OCI-LY3 (cell line): ENCODE measurements at regions not wholly inside any gene's neighbourhood (a gene's known extent, or its start where the extent isn't known, plus 50 kb on each side); places are given as distances from the start of the nearest gene placed in this dataset.

Experiments used
- EZH2phosphoT487 ChIP-seq: fragments of 200-600 bp; shearing (Covaris generic); IDR thresholded peaks from 2 replicates; pipeline ENCODE4 v1.6.1; 2018; ENCODE audit warnings: antibody characterized with exemption, mixed run types, low read depth
- TF ChIP-seq, protein P1 (sequence below): fragments of 200-600, 300-600 bp; sonication (generic); IDR thresholded peaks from 2 replicates; pipeline ENCODE4 v1.5.1; 2014; ENCODE audit warnings: antibody characterized with exemption, low read length, low read depth

DNA sequence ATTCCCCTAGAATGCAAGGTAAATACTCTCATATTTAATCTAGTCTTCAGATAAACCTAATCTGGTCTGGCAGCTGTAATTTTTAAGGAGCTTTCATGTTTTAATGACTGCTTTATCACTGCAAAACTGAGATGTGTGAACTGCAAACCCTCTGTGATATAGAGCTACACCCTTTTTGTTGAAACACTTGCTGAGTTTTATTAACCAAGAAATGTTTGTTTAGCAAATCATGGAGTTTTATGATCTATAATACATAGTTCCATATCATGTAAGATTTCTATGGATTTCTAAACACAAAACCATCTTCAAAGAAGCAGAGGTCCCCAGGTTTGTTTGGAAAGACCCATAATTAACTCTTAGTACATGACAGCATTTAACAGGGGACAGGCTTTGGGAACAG lies 126.4 kb downstream of the BTC start:
- TF ChIP-seq, protein P1, sequence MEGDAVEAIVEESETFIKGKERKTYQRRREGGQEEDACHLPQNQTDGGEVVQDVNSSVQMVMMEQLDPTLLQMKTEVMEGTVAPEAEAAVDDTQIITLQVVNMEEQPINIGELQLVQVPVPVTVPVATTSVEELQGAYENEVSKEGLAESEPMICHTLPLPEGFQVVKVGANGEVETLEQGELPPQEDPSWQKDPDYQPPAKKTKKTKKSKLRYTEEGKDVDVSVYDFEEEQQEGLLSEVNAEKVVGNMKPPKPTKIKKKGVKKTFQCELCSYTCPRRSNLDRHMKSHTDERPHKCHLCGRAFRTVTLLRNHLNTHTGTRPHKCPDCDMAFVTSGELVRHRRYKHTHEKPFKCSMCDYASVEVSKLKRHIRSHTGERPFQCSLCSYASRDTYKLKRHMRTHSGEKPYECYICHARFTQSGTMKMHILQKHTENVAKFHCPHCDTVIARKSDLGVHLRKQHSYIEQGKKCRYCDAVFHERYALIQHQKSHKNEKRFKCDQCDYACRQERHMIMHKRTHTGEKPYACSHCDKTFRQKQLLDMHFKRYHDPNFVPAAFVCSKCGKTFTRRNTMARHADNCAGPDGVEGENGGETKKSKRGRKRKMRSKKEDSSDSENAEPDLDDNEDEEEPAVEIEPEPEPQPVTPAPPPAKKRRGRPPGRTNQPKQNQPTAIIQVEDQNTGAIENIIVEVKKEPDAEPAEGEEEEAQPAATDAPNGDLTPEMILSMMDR, result no peak
- no peak for TF ChIP-seq EZH2phosphoT487
